IgD-negative memory B cell (primary cell): ENCODE measurements at regions not wholly inside any gene's neighbourhood (a gene's known extent, or its start where the extent isn't known, plus 50 kb on each side); places are given as distances from the start of the nearest gene placed in this dataset.
A peak's percentile ranks its signal among the peaks of the same experiment; 100 is the strongest.

Experiments used
- H3K27ac Mint-ChIP-seq, 3 donors: one replicate each; pipeline ENCODE4 v1.8.0; 2020 to 2022; ENCODE audit warnings: mild to moderate bottlenecking in 3 of 3, mixed read lengths in 3 of 3, moderate library complexity in 1 of 3
- H3K27me3 Mint-ChIP-seq: one replicate; pipeline ENCODE4 v1.8.0; 2021; ENCODE audit warnings: mixed read lengths
- H3K36me3 Mint-ChIP-seq: one replicate; pipeline ENCODE4 v1.8.0; 2020; ENCODE audit warnings: mild to moderate bottlenecking, mixed read lengths
- H3K4me1 Mint-ChIP-seq, 3 donors: one replicate each; pipeline ENCODE4 v1.8.0; 2020 to 2022; ENCODE audit warnings: mixed read lengths in 3 of 3, mild to moderate bottlenecking in 1 of 3
- H3K4me3 Mint-ChIP-seq, 4 donors: one replicate each; pipeline ENCODE4 v1.8.0; 2020 to 2022; ENCODE audit warnings: mild to moderate bottlenecking in 4 of 4, mixed read lengths in 4 of 4, moderate library complexity in 3 of 4
- H3K9me3 Mint-ChIP-seq, 3 donors: one replicate each; pipeline ENCODE4 v1.8.0; 2020 to 2021; ENCODE audit warnings: mixed read lengths in 3 of 3, mild to moderate bottlenecking in 1 of 3

DNA sequence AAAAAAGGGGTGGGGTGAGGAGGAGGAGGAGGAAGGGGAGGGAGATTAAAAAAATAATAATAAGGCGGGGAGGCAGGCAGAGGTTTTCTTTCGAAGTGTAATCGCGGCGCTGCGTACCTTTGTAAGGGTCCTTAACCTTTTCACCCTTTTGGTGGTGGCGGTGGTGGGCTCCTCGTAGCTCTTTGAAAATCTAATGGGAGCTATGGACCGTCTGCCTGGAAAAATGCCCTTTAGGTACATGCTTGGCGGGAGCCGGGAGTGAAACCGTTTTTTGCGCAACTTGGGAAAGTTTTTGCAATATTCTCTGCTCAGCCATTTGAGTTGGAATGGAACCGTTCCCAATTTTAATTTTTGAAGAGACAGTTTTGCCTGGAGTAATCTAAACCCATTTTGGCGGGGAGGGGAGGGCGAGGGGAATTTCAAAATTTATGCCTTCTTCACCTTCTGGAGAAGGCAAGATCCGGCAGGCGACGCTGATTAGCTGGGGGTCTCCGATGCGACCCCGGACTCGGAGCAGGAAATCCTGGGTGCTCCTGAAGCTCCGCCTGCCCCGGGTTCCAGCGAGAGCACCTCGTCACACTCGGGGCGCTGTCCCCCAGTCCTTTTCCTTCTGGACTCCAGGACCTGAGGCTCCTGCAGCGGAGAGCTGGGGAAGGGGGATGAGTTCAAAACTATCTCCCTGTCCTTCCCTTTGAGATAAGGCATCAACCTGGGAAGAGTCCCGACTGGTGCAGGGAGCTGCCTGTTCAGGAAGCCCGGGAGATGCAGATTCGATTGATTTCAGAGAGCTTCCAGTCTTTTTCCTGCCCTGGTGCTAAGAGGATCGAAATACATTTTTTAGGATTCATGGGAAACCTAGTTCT is 74.6 kb upstream of the TBX5 start:
- Mint-ChIP-seq H3K36me3 (no peaks in the 10 kb centered on the region), H3K4me1 (peaks cover 0 to 4% (median 0%) of the 10 kb centered on the region in 3 donors), H3K4me3 (peak overlapping the region in 1 of 4 donors; percentile 5), H3K27me3 (peaks cover 40% of the 10 kb centered on the region), H3K9me3 (peaks cover 0 to 7% (median 0%) of the 10 kb centered on the region in 3 donors), H3K27ac (no peak overlapping the region)

DNA sequence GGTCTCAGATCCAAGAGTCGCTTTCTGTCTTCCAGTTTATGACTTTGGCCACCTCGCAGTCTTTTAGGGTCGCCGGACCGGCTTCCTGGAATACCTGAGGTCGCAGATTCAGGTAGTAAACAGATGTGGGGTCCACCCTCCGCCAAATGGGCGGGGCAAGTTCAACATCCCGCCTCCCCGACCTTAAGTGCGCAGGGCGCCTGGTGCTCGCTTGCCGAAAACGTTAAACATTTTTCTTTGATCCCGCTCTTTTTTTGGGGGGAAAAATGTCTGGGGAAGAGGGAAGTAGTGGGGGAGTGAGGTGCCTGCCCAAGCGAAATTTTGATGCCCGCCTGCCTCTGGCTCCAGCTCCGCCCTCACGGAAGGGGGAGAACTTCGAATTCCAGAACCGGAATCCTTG is 73.9 kb upstream of the TBX5 start:
- Mint-ChIP-seq H3K4me3 (peak overlapping the region in 2 of 4 donors; percentile 25 to 68), H3K27me3 (peaks cover 37% of the 10 kb centered on the region), H3K36me3 (peaks cover under 1% of the 10 kb centered on the region), H3K9me3 (peaks cover 0 to 7% (median 0%) of the 10 kb centered on the region in 3 donors), H3K4me1 (peaks cover 0 to 4% (median 0%) of the 10 kb centered on the region in 3 donors), H3K27ac (no peak overlapping the region)

DNA sequence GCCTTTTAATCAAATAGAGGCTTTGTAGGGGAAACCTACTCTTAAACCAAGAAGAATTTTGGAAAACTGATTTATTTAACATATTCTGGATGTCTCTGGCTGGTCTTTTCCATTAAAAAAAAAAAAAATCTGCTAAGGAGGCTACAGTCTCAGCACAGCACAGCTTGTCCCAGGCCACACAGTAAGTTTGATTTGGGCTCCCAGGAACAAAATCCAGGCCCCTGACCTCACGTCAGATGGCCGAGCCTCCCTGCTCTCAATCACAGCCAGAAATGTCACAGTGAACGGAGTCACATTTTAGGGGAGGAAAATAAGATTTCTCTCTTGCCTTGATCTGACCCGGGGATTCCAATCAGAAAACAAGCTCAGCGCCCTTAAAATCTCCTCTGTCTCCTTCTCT is 72.9 kb upstream of the TBX5 start:
- Mint-ChIP-seq H3K27ac (no peak overlapping the region), H3K36me3 (peaks cover 2% of the 10 kb centered on the region), H3K27me3 (peaks cover 37% of the 10 kb centered on the region), H3K4me3 (no peak overlapping the region), H3K9me3 (peaks cover 0 to 7% (median 0%) of the 10 kb centered on the region in 3 donors), H3K4me1 (peaks cover 0 to 4% (median 0%) of the 10 kb centered on the region in 3 donors)

DNA sequence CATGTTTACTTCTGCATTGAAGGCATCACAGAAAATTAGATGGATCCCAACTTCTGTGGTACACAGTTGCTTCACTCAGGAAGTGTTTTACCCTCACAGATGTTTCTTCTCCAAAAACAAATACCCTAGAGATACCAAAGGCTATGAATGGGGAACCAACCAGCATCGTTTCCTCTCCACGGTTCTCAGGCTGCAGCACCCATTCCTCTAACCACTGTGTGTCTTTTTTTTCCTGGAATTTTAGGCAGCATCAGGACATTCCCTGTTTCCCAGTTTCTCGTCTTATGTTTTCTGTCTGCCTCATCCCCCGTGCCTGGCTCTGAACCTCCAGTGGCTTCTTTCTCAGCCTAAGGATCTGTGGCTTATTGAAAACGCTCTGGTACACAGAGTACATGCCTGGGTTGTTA is 72.0 kb upstream of the TBX5 start:
- no peak overlapping the region for H3K4me3 Mint-ChIP-seq
- peaks cover 2% of the 10 kb centered on the region for H3K36me3 Mint-ChIP-seq
- peaks cover 0 to 4% (median 0%) of the 10 kb centered on the region in 3 donors for H3K4me1 Mint-ChIP-seq
- no peak overlapping the region for H3K27ac Mint-ChIP-seq
- peaks cover 37% of the 10 kb centered on the region for H3K27me3 Mint-ChIP-seq
- peaks cover 0 to 7% (median 0%) of the 10 kb centered on the region in 3 donors for H3K9me3 Mint-ChIP-seq

DNA sequence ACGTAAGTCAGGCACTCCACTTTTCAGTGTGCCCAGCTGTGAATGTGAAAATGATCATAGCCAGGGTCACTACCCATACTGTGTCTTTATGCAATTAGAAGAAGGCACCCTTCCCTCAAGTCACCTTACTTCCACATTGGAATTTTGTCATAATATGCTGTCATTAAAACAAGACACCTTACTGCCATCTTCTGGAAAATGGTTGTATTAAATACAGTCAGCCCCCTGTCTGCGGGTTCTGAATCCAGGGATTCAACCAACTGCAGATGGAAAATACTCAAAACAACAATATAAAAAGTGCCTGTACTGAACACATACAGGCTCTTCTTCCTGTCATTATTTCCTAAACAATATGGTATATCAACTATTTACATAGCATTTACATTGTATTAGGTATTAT is 70.2 kb upstream of the TBX5 start:
- H3K4me1 Mint-ChIP-seq, result peaks cover 0 to 4% (median 0%) of the 10 kb centered on the region in 3 donors
- peaks cover 0 to 4% (median 0%) of the 10 kb centered on the region in 3 donors for H3K9me3 Mint-ChIP-seq
- no peak overlapping the region for H3K4me3 Mint-ChIP-seq
- no peak overlapping the region for H3K27ac Mint-ChIP-seq
- H3K27me3 Mint-ChIP-seq, result peaks cover 31% of the 10 kb centered on the region
- H3K36me3 Mint-ChIP-seq, result peaks cover 2% of the 10 kb centered on the region

DNA sequence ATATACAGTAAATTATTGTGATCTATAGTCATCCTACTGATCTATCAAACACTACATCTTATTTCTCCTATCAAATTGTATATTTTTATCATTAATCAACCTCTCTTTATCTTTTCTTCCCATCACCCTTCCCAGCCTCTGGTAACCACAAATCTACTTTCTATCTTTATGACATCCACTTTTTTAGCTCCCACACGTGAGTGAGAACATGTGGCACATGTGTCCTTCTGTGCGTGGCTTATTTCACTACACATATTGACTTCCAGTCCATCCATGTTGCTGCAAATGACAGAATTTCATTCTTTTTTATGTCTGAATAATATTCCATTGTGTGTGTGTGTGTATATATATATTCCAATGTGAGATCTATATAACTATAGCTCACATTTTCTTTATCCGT is 67.8 kb upstream of the TBX5 start:
- Mint-ChIP-seq H3K27ac (no peak overlapping the region), H3K4me1 (no peaks in the 10 kb centered on the region), H3K9me3 (no peaks in the 10 kb centered on the region), H3K36me3 (peaks cover 2% of the 10 kb centered on the region), H3K4me3 (no peak overlapping the region), H3K27me3 (peaks cover 9% of the 10 kb centered on the region)

DNA sequence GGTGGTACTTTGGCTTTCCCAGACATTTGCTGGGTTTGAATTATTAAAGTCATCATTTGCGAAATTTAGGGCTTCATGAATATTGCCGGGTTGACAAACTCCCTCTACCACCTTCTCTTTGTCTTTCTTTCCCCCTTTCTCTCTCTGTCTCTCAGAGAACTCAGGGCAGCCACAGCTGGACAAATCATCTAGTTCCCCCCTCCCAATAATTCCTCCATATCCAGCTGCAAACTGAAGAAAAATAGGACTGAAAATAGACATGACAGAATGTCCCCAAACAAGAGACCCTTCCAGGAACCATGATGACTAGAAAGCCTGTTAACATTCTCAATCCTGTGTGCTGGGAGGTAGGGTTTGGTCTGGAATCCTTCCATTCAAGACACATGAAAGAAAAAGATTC is 67.1 kb upstream of the TBX5 start:
- no peak overlapping the region for H3K27ac Mint-ChIP-seq
- no peak overlapping the region for H3K4me3 Mint-ChIP-seq
- peaks cover 0 to 3% (median 0%) of the 10 kb centered on the region in 3 donors for H3K9me3 Mint-ChIP-seq
- peaks cover 2% of the 10 kb centered on the region for H3K36me3 Mint-ChIP-seq
- no peaks in the 10 kb centered on the region for H3K4me1 Mint-ChIP-seq
- peaks cover 3% of the 10 kb centered on the region for H3K27me3 Mint-ChIP-seq

DNA sequence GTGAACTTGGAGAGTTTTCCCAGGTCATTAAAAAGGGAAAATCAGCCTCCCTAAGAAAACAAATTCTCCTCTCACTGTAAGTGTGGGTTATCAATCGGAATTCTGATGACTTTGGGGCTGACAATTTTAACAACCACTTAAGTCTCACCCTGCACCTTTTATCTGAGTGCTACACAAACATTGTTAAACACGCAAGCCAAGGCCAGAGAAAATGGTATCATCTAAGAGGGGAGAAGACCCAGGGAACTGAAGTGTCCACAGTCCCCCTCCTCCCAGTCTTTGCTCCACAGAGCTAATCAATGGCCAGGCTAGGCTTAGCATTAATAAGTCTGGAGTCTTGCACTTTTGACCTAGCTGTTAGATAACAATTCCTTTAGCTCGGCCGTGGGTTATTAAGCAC is 51.7 kb upstream of the TBX5 start:
- Mint-ChIP-seq H3K36me3 (no peaks in the 10 kb centered on the region), H3K27ac (no peak overlapping the region), H3K27me3 (peaks cover 7% of the 10 kb centered on the region), H3K4me1 (no peaks in the 10 kb centered on the region), H3K4me3 (no peak overlapping the region), H3K9me3 (peaks cover 0 to 4% (median 0%) of the 10 kb centered on the region in 3 donors)
